ENCODE measurements at regions not wholly inside any gene's neighbourhood (a gene's known extent, or its start where the extent isn't known, plus 50 kb on each side); places are given as distances from the start of the nearest gene placed in this dataset.

- DNase-seq (ENCODE audit: low spot score), result no peak
- FAIRE-seq, result no peak
Measured at GRCh38 chr3:28087591-28087990, 153.8 kb upstream of the CMC1 start.

DNA sequence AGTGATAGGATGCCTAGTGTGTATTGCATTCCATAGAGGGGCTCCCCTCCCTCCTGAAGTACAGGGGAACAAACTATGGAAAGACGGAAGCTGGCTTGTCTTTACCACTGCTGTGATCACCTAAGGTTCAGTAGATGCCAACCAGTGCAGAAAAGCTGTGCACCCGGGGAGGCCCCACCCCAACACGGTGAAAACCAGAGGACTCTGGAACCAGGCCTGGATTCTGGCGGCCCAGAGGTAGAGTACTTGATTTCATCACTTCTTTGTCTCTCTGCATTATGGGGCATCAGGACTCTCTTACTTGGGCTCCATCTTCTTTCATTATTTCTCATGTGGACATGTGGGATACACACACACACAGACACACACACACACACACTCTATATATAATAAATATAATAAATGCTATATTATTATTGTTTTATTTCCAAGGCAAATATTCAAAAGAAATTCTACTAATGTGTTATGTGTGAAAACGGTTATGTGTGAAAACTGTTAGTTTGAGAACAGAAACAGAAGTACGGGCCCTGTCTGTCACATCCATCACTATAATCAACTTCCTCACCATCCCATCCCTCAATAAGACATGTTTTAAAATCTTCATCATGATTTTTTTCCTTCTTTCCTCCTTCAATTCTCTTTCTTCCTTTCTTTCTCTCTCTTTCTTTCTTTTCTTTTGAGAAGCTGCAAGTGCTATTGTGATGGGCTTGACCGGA lies 152.4 kb upstream of the CMC1 start:
- DNase-seq (ENCODE audit: low spot score) (no peak), FAIRE-seq (no peak)

GRCh38 chr3:28089527-28089897 lies 151.9 kb upstream of the CMC1 start:
- FAIRE-seq (no peak), DNase-seq (ENCODE audit: low spot score) (no peak)

GRCh38 chr3:28099296-28099695 lies 142.1 kb upstream of the CMC1 start:
- FAIRE-seq (no peak), DNase-seq (ENCODE audit: low spot score) (no peak)

GRCh38 chr3:28101705-28102104 lies 139.7 kb upstream of the CMC1 start:
- no peak for FAIRE-seq
- DNase-seq (ENCODE audit: low spot score), result no peak

DNA sequence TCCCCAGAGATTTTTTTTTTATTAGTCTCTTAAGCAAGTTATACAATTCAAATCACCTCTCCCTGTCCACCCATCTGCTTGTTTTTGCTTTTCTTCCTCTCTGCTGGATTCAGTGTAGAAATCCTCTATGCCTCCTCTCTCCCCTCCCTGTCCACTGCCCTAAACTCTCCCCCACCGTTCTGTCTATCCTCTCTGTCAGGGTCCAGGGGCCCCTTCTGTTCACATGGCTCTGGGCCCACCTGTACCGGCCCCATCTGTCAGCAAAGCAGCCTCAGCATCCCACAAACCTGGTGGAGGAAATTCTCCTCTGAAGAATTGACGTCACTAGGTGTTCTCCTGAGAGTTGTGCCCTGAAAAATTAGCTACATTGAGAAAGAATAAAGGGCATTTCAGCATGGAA lies 137.6 kb upstream of the CMC1 start:
- no peak for FAIRE-seq
- no peak for DNase-seq (ENCODE audit: low spot score)

DNA sequence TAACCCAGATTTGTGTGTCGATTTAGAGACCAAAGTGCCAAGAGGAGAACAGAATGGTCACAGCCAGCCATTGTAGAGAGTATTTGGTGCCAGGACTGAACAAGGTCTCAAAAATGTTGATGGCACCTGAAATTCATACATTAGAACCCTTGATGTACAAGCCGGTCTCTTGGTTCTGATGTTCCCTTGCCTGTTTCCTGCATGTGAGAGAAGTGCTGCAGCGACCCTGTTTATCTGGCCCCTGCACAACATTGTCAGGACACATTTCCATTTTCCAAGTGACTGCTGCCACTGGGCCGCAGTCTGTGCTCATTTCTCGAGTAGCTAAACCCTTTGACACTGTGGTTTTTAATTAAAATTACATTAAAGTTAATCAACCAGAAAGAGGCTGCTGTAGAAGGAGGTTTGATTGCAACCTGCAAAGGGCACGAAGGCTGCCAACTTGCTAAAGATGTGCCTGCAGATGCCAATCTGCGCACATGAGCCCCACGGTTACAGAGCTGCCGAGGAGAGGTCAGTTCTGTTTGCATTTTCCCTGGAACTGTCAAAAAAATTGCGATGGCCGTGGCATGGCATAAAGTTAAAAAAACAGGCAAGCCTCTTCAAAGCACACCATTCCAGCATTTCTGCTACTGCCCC lies 136.4 kb upstream of the CMC1 start:
- DNase-seq (ENCODE audit: low spot score) (no peak), FAIRE-seq (no peak)

GRCh38 chr3:28109829-28110228 lies 131.6 kb upstream of the CMC1 start:
- no peak for FAIRE-seq
- no peak for DNase-seq (ENCODE audit: low spot score)

GRCh38 chr3:28110869-28111268 lies 130.6 kb upstream of the CMC1 start:
- FAIRE-seq (peak; percentile 37), DNase-seq (ENCODE audit: low spot score) (no peak)

- FAIRE-seq (no peak), DNase-seq (ENCODE audit: low spot score) (no peak)
Measured at GRCh38 chr3:28114893-28115292, 126.5 kb upstream of the CMC1 start.

DNA sequence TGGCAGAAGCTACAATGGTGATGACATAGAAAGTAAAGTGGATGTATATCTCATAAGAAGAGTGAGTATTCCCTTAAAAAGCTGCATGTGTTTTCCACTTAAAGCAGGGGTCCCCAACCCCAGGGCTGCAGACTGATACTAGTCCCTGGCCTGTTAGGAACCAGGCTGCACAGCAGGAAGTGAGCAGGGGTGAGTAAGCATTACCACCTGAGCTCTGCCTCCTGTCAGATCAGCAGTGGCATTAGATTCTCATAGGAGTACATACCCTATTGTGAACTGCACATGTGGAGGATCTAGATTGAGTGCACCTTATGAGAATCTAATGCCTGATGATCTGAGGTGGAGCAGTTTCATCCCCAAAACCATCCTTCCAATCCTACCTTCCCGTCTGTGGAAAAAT lies 126.1 kb upstream of the CMC1 start:
- FAIRE-seq (no peak), DNase-seq (ENCODE audit: low spot score) (no peak)

DNA sequence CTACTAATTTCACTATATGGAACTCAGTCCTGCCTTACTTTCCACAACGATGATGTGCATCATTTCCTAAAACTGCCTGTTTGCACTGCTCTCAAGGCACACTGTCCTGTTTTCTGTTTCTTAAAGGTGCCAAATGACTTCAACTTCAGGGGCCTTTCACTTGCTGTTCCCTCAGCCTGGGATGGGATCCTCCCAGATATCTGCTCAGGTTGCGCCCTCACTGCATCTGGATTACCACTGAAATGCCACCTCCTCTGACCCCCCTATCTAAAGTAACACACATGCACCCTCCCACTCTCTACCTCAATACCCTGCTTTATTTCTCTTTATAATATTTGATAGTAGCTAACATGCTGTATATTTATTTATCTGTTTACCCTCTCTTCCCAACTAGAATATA lies 123.8 kb upstream of the CMC1 start:
- no peak for DNase-seq (ENCODE audit: low spot score)
- no peak for FAIRE-seq

- DNase-seq (ENCODE audit: low spot score), result no peak
- FAIRE-seq, result no peak
Measured at GRCh38 chr3:28118087-28118486, 123.3 kb upstream of the CMC1 start.

DNA sequence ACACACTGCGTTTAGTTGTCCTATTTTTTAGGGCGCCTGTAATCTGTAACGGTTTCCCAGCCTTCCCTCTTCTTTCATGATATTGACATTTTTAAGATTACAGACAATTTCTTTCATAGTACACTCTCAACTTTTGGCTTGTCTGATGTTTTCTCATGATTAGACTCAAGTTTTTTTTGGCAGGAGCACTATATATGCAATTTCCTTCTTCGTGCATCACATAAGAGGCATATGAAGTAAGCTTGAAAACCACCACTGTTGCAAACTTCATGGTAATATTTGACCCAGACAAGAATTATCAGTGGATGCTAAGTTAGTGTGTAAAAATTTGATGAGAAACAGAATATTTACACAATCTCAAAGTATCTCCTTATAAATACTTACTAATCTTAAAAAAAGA lies 119.2 kb upstream of the CMC1 start:
- FAIRE-seq (no peak), DNase-seq (ENCODE audit: low spot score) (no peak)

DNA sequence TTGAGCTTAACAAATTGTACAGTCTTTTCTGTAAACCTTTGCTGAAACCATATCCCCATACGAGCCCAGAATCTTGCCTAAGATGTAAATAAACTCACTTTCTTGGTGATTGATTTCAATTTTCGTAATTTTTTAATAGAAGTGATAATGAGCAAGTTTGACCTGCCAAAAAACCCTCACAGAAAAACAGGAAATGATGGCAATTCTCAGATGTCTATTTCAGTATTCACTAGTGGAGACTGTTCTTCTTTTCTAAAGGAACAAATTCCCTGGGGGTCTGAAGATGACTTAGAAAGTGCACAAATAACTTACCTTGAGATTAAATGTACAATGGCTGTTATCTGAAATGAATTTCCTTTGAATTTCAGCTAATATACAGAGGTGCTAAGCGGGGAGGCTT lies 116.5 kb upstream of the CMC1 start:
- no peak for DNase-seq (ENCODE audit: low spot score)
- FAIRE-seq, result no peak

- FAIRE-seq (no peak), DNase-seq (ENCODE audit: low spot score) (no peak)
Measured at GRCh38 chr3:28125342-28125741, 116.1 kb upstream of the CMC1 start.

DNA sequence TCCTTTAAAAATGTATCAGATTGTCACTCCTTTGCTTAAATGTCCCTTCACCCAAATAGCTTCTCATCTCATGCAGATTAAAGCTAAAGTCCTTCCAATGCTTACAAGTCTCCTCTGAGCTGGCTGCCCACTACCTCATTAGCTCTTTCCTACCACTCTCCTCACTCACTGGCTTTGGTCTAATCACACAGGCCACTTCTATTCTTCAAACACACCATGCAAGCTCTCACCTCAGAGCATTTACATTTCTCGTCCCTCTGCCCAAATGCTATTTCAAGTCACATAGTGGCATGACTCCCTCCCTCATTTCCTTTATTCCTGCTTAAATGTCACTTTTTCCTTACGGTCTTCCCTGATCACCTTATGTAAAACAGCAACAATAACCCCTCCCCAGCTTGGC lies 110.6 kb upstream of the CMC1 start:
- no peak for FAIRE-seq
- no peak for DNase-seq (ENCODE audit: low spot score)

GRCh38 chr3:28132941-28133340 lies 108.5 kb upstream of the CMC1 start:
- FAIRE-seq (no peak), DNase-seq (ENCODE audit: low spot score) (no peak)

DNA sequence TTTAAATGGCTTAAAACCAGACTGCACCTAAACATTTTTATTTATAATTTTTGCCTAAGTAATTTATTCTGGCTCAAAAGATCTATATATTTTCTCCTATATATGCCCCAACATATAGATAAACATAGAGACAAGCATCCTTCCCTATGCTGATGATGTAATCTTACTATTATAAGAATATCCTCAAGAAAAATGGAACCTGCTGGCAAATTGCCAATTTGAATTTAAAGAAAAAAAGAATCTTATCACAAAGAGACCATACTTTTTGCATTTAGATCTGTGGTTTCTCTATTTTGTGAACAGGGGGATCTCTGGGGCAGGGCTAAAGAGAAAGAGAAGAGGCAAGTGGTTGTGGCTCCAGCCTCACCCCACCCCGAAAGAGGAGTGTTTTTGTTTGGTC lies 107.2 kb upstream of the CMC1 start:
- no peak for DNase-seq (ENCODE audit: low spot score)
- FAIRE-seq, result no peak

DNA sequence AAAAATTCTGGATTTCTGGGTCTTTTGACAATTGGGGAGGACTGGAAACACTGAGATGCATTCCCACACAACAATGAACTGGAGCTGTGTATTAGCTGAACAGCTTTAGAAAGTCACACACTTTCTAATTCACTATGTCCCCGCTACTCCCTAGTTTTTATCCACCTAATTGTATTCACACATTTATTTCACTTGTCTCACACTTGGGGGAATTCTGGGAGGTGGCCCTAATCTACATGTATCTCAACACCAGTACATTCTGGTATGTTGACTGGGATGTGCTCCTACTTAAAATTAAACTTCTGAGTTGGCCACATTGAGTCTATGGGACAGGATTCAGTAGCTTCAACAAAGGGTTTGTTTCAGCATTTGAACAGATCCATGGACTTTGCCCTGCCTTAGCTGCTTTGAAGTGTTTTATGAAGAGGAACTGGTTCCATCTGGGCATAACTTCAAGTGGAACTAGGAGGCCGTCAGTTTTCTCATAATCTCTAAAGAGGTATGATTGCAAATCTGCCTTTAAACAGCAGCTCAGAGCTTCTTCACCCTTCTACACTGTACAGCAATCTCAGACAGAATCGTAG lies 106.5 kb upstream of the CMC1 start:
- DNase-seq (ENCODE audit: low spot score) (no peak), FAIRE-seq (no peak)

DNA sequence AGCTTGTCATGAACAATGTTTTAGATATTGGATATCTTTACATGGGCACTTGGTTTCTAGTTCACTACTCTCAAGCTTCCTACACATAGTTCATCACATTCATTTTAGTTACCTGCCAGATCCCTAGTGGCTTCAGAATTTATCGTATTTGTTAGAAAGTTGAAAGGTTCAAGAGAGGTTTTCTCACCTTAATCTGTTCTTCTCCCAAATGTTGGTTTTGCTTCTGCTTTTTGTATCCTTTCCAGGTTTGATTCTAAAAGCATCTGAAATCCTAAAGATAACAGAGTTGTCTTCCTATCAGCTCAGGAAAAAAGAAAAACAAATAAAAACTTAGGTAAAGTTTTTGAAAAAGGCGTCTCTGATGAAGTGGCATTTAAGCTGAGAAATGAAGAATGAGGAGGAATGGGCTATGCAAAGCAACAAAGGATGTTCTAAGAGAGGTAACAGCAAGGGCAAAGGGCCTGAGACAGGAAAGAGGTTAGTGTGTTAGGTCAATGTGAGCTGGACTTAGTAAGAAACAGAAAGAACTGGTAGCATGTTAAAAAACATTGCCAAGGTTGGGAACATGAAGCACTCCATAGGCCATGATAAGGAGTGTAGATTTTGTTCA lies 104.7 kb upstream of the CMC1 start:
- FAIRE-seq (no peak), DNase-seq (ENCODE audit: low spot score) (no peak)

DNA sequence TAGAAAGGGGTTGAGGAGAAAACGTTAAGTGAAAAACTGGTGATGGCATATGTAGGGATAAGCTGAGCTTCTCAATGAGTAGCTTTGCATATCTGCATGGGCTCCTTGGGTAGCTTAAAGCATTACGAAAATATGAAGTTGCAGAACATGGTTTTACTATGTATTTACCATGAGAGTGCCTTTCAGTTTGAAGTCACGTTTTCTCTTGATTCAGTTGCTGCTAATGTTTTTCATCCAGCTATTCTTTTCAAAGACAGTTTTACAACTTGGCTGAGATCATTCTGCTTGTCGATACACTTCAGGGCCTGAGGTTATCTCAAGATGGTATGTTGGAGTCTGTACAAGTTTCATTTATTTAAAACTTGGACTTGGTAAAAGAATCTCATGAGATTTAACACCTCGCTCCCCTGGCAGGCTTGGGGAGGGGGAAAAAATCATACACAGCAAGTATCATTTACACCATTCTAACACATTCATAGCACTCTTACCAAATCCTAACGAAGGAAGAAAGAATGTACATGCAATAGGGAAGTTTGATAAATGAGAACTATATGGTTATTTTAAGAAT lies 103.3 kb upstream of the CMC1 start:
- no peak for DNase-seq (ENCODE audit: low spot score)
- FAIRE-seq, result no peak

Measured in urothelium cell line (cell line).